Transverse colon (tissue), 4 donors: ENCODE measurements at regions not wholly inside any gene's neighbourhood (a gene's known extent, or its start where the extent isn't known, plus 50 kb on each side); places are given as distances from the start of the nearest gene placed in this dataset.

Source experiments
- DNase-seq: peaks from one replicate; pipeline ENCODE4 v3.0.0-alpha.2; 2019
- H3K27ac ChIP-seq, 4 donors: fragments of 200-600 bp; sonication (generic); 2 replicates each; pipeline ENCODE4 v1.5.1; 2016 to 2018; ENCODE audit warnings: inconsistent platforms in 4 of 4
- H3K27me3 ChIP-seq: fragments of 200-600 bp; sonication (generic); 2 replicates; pipeline ENCODE4 v1.5.1; 2017; ENCODE audit warnings: inconsistent platforms
- H3K36me3 ChIP-seq, 4 donors: fragments of 200-600 bp; sonication (generic); 2 replicates each; pipeline ENCODE4 v1.5.1; 2017 to 2019; ENCODE audit warnings: inconsistent platforms in 4 of 4
- H3K4me1 ChIP-seq, 4 donors: fragments of 200-600 bp; sonication (generic); 2 replicates each; pipeline ENCODE4 v1.5.1; 2017 to 2020; ENCODE audit warnings: inconsistent platforms in 4 of 4
- H3K4me3 ChIP-seq, 4 donors: fragments of 200-600 bp; sonication (generic); 1 replicate in 1 of 4; 2 replicates in 3 of 4; pipeline versions ENCODE4 v1.5.1 to v1.6.1; 2017 to 2019; ENCODE audit warnings: inconsistent platforms in 4 of 4
- H3K9me3 ChIP-seq, 2 donors: fragments of 200-600 bp; sonication (generic); 2 replicates each; pipeline ENCODE4 v1.5.1; 2017 to 2019; ENCODE audit warnings: inconsistent platforms in 2 of 2
- CTCF ChIP-seq, 5 experiments: fragments of 200-600 bp in 3 of 5; fragments of 450-650 bp in 2 of 5; sonication (generic) in 3 of 5; IDR thresholded peaks; 1 replicate in 2 of 5; 2 replicates in 3 of 5; pipeline ENCODE4 v1.5.1; 2016 to 2017; ENCODE audit warnings: antibody characterized with exemption in 5 of 5, inconsistent platforms in 3 of 5, mild to moderate bottlenecking in 2 of 5, moderate library complexity in 1 of 5
- EP300 ChIP-seq: sonication (generic); formaldehyde crosslinking; IDR thresholded peaks from one replicate; pipeline ENCODE4 v1.6.1; 2017; ENCODE audit warnings: antibody characterized with exemption, low read depth
- POLR2A ChIP-seq: fragments of 450-650 bp; IDR thresholded peaks from one replicate; pipeline ENCODE4 v1.6.1; 2016; ENCODE audit warnings: antibody characterized with exemption, mild to moderate bottlenecking, moderate library complexity
- POLR2AphosphoS5 ChIP-seq, 3 donors: sonication (generic); formaldehyde crosslinking; IDR thresholded peaks; one replicate each; pipeline ENCODE4 v1.6.1; 2016; ENCODE audit warnings: antibody characterized with exemption in 3 of 3
- WGBS, 2 donors: methylation state at CpG; one replicate each; pipeline ENCODE4 v1.1.5; 2018; ENCODE audit warnings: low coverage in 1 of 2; 5-methylcytosine and 5-hydroxymethylcytosine counted together
- in situ Hi-C, 4 donors: fragments of 200-750 bp; cut with MboI; loops; one replicate each; pipeline versions ENCODE4 v1.15.0 to v1.15.1; 2017; ENCODE audit warnings: low sequenced_read_pairs in 3 of 4, low pct_ligation_motif_present in 1 of 4, low pct_unique_long_range_greater_than_20kb in 1 of 4
- intact Hi-C: fragments of 100-400 bp; cut with DNase I; formaldehyde crosslinking; loops from one replicate; pipeline ENCODE4 v1.15.1; 2023; ENCODE audit warnings: low total_unique reads

GRCh38 chr9:118503236-118503635 lies 799.0 kb downstream of the TLR4 start:
- 63 to 71% methylated on average over 1 of the region's 1 CpG for WGBS, 2 donors
- Histone ChIP-seq H3K9me3 (no peaks in the 10 kb centered on the region), H3K27ac (no peak overlapping the region), H3K27me3 (no peaks in the 10 kb centered on the region), H3K4me3 (no peak overlapping the region), H3K36me3 (no peaks in the 10 kb centered on the region), H3K4me1 (no peaks in the 10 kb centered on the region)
- intact Hi-C loops (no loop called here), in situ Hi-C loops (no loop called here)
- TF ChIP-seq POLR2AphosphoS5 (IDR thresholded peaks at IDR 0.05): no peak
- no peak for TF ChIP-seq EP300
- TF ChIP-seq POLR2A: no peak
- no peak for TF ChIP-seq CTCF (IDR thresholded peaks at IDR 0.05)
- no peak for DNase-seq

GRCh38 chr9:118510711-118511110 lies 806.5 kb downstream of the TLR4 start:
- WGBS, 2 donors: 90 to 98% methylated on average over 4 of the region's 4 CpGs

GRCh38 chr9:118515947-118516346 lies 811.7 kb downstream of the TLR4 start:
- TF ChIP-seq POLR2AphosphoS5 (IDR thresholded peaks at IDR 0.05) (no peak), CTCF (IDR thresholded peaks at IDR 0.05) (no peak), POLR2A (no peak), EP300 (no peak)
- intact Hi-C loops: no loop called here
- no peaks in the 10 kb centered on the region for H3K36me3 ChIP-seq
- no peak for DNase-seq
- no peaks in the 10 kb centered on the region for H3K9me3 ChIP-seq
- H3K4me3 ChIP-seq: no peak overlapping the region
- WGBS, 2 donors: 67 to 76% methylated on average over 5 of the region's 5 CpGs
- no peaks in the 10 kb centered on the region for H3K27me3 ChIP-seq
- no peaks in the 10 kb centered on the region for H3K4me1 ChIP-seq
- in situ Hi-C loops: no loop called here
- no peak overlapping the region for H3K27ac ChIP-seq

More at GRCh38 chr9:118510711-118511110, 806.5 kb downstream of the TLR4 start:
- no peak for DNase-seq
- H3K36me3 ChIP-seq: no peaks in the 10 kb centered on the region
- H3K27ac ChIP-seq: no peak overlapping the region
- intact Hi-C loops: loop anchor here (5.0 kb wide), 1 partner anchor 868 kb away; no protein-coding TSS in a partner anchor
- in situ Hi-C loops: no loop called here
- TF ChIP-seq POLR2A (no peak), POLR2AphosphoS5 (IDR thresholded peaks at IDR 0.05) (no peak)
- H3K4me1 ChIP-seq: no peaks in the 10 kb centered on the region
- H3K9me3 ChIP-seq: no peaks in the 10 kb centered on the region
- H3K27me3 ChIP-seq: no peaks in the 10 kb centered on the region
- no peak overlapping the region for H3K4me3 ChIP-seq

GRCh38 chr9:118521261-118521660 lies 817.1 kb downstream of the TLR4 start:
- TF ChIP-seq EP300 (no peak), POLR2A (no peak), POLR2AphosphoS5 (IDR thresholded peaks at IDR 0.05) (no peak), CTCF (IDR thresholded peaks at IDR 0.05) (no peak)
- in situ Hi-C loops: no loop called here
- H3K4me1 ChIP-seq: no peaks in the 10 kb centered on the region
- no peak overlapping the region for H3K4me3 ChIP-seq
- no peaks in the 10 kb centered on the region for H3K9me3 ChIP-seq
- WGBS, 2 donors: 44 to 91% methylated on average over 1 to 3 of the region's 3 CpGs
- H3K27me3 ChIP-seq: no peaks in the 10 kb centered on the region
- no peaks in the 10 kb centered on the region for H3K36me3 ChIP-seq
- H3K27ac ChIP-seq: no peak overlapping the region
- DNase-seq: no peak
- intact Hi-C loops: no loop called here
